ENCODE measurements at regions not wholly inside any gene's neighbourhood (a gene's known extent, or its start where the extent isn't known, plus 50 kb on each side); places are given as distances from the start of the nearest gene placed in this dataset.

- no peak for DNase-seq
Measured at GRCh38 chrX:51437521-51437920, 58.9 kb downstream of the NUDT11 start.

DNA sequence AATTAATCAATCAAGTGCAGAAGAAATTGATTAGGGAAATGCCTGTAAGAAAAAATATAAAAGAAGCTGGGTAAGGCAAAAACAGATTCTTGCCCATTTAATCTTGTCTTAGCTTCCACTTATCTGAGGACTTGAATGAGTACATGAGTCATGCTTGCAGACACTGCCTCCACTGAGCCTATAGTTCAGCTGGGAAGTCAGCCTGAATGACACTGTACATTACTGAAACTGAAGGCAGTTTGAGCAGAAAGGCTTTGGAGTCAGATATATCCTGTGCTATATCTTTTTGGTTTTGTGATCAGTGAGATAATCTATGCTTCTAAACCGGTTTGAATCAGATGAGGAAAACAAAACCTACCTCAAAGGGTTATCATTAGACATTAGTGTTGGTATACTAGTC is 61.3 kb downstream of the NUDT11 start:
- DNase-seq, result no peak

- DNase-seq, result no peak
Measured at GRCh38 chrX:51421972-51422597, 74.3 kb downstream of the NUDT11 start.

- DNase-seq, result peak; percentile 45
Measured at GRCh38 chrX:51420610-51421009, 75.8 kb downstream of the NUDT11 start.

GRCh38 chrX:51408462-51408861 is 75.8 kb downstream of the NUDT10 start:
- no peak for DNase-seq

- no peak for DNase-seq
Measured at GRCh38 chrX:51407520-51408409, 75.1 kb downstream of the NUDT10 start.

DNA sequence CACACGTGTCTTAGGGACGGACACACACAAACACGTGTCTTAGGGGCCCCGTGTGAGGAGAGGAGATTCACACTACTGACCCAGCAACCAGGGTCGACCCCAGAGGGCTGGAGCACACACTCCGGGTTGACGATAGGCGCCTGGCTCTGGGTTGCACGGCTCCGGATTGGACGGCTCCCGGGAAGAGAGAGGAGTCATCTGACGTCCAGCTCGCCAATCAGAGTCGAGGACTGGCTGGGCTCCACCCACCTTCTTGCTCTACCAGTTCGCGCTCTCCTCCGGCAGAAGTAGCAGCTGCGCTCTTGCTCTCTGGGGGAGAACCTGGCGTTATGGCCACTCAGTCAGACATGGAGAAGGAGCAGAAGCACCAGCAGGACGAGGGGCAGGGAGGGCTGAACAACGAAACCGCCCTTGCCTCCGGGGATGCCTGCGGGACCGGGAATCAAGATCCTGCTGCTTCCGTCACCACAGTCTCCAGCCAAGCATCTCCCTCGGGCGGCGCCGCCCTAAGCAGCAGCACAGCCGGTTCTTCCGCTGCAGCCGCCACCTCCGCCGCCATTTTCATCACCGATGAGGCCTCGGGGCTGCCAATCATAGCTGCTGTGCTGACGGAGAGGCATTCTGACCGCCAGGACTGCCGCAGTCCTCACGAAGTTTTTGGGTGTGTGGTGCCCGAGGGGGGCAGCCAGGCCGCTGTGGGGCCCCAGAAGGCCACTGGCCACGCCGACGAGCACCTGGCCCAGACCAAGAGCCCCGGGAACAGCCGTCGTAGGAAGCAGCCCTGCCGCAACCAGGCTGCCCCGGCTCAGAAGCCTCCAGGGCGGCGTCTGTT is 74.3 kb downstream of the NUDT10 start:
- no peak for DNase-seq

GRCh38 chrX:51404445-51404844 is 71.8 kb downstream of the NUDT10 start:
- no peak for DNase-seq

- DNase-seq, result peak; percentile 51
Measured at GRCh38 chrX:51395810-51396728, 63.4 kb downstream of the NUDT10 start.

DNA sequence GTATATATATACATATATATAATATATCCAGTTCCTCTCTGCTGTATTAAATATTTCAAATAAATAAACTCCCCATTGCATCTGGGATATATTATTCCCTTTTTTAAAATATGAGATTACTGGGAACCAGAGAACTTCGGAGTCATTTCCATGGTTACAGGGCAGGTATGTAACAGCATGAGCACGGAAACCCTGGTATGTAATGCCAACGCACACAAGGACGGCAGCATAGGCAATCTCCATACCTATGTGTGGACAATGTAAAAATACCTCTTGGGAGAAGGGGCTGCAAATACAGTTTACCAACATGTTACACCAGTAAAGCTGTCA is 62.8 kb downstream of the NUDT10 start:
- no peak for DNase-seq
